Astrocyte (in vitro differentiated cells and primary cell): ENCODE measurements at regions not wholly inside any gene's neighbourhood (a gene's known extent, or its start where the extent isn't known, plus 50 kb on each side); places are given as distances from the start of the nearest gene placed in this dataset.

Experiments used
- EZH2 ChIP-seq: IDR thresholded peaks from 2 replicates; pipeline ENCODE4 v1.6.1; 2012; ENCODE audit warnings: mild to moderate bottlenecking, low read length, inconsistent platforms; ENCODE audit not compliant: insufficient read depth
- TF ChIP-seq, protein P1 (sequence below): IDR thresholded peaks from 2 replicates; pipeline ENCODE4 v1.5.1; 2011; ENCODE audit warnings: low read depth, mild to moderate bottlenecking, inconsistent platforms, low read length, moderate library complexity; ENCODE audit not compliant: insufficient read depth

GRCh38 chr6:26198722-26199056 is 111.5 kb downstream of the HFE start:
- TF ChIP-seq, protein P1, sequence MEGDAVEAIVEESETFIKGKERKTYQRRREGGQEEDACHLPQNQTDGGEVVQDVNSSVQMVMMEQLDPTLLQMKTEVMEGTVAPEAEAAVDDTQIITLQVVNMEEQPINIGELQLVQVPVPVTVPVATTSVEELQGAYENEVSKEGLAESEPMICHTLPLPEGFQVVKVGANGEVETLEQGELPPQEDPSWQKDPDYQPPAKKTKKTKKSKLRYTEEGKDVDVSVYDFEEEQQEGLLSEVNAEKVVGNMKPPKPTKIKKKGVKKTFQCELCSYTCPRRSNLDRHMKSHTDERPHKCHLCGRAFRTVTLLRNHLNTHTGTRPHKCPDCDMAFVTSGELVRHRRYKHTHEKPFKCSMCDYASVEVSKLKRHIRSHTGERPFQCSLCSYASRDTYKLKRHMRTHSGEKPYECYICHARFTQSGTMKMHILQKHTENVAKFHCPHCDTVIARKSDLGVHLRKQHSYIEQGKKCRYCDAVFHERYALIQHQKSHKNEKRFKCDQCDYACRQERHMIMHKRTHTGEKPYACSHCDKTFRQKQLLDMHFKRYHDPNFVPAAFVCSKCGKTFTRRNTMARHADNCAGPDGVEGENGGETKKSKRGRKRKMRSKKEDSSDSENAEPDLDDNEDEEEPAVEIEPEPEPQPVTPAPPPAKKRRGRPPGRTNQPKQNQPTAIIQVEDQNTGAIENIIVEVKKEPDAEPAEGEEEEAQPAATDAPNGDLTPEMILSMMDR = no peak
- TF ChIP-seq EZH2 = no peak
